SHP77 treated with DMSO at 0.1 percent for 48 hours (cell line): ENCODE measurements at regions not wholly inside any gene's neighbourhood (a gene's known extent, or its start where the extent isn't known, plus 50 kb on each side); places are given as distances from the start of the nearest gene placed in this dataset.
"Not testable (repeated sequence)": the region's sequence is repeated elsewhere in the genome, so short reads cannot be mapped to it uniquely, and the experiment has no call there.

Source experiments
- DNase-seq: peaks from one replicate; lab custom pipeline; 2025; lab: John Stamatoyannopoulos, UW

DNA sequence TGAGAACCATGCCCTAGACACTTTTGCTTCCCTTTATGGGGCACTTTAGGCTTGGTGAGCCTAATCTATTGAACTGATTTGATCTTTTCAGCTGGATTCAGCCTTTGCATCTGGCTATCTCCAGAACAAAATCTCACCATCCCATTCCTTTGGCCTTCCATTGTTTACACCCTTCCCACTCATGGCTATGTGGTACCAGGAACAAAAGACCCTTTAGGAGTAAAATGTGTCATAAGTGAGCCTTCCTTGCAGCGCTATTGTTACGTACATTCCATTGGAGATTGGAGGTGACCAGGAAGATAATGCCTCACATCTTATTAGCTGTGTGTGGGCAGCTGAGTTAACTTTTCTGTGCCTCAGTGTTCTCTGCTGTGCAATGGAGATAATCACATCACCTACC, 188.4 kb downstream of the SATB1 start:
- no peak for DNase-seq

DNA sequence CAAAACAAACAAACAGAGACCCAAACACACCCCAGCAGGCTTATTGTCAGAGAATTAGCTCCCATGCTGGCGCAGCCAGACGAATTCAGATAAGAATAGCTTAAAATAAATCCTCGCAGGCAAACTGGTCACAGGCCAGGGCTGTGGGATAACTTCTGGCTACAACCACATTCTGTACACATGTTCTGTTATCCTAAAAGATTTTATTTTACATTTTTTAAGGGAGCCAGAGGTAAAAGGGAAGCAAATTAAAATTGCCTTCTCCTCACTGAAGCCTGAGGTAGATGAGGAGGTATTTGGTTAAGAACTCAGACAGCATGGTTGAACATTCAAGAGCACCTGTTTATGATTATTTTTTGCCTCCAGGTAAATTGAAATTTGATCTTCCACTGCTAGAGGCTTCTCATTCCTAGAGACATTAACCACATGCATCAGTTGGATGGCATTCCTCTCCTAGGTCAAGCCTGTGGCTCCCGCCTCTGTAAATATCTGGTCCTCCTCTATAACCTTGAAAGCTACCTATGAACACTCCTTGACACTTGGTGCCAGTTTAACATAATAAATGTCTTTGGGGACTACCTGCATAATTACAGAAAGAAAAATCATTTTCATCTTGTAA, 190.3 kb downstream of the SATB1 start:
- no peak for DNase-seq

DNA sequence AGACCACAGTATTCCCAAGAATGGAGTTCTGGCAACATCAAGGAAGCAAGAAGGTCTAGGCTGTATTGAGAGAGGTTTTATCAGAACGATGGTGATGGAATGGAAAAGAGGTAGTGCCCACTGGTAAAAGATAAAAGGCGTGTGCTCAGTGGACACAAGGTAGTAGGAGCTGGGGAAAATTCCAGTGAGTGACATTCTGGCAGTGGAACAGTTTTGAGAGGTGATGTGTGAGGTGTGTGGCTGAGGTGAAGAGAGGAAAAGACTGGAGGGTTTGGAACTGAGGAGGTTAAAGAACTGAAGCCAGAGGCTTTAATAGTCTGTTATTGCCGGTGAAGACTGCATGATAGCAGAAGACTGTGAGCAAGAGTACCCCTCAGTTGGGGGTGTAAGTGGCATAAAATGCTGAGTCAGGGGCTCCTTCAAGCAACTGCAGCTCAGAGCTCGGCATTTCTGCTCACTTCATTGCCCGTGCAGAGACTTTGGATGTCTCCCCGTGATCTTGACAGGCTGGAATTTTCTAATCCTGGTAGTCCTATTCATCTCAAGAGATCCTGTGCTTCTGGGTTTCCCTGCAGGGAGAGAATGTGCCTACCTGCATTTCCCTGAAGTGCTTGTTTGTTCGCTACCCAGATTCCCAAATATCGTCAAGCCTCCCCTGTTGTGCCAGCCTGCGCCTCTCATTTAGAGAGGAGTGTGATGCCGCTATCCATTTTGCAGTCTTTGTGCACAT, 191.0 kb downstream of the SATB1 start:
- DNase-seq, result no peak

DNA sequence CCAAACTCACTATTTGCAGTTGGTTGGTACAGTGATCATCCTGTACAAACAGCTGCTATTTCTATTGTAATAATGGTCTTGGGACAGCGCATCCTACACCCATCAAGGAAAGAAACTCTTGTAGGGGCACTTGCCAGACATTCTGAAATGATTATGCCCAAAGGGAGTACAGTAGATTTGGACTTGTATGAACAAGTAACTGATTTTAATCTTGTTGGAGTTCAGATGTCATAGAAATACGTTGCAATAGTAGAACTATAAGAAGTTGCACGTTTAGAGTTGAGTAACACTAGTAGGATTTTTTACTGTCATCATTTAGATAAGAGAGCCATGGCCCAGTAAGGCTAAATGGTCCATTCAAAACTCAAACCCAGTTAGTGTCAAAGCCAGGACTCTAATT, 192.8 kb downstream of the SATB1 start:
- DNase-seq, result no peak

DNA sequence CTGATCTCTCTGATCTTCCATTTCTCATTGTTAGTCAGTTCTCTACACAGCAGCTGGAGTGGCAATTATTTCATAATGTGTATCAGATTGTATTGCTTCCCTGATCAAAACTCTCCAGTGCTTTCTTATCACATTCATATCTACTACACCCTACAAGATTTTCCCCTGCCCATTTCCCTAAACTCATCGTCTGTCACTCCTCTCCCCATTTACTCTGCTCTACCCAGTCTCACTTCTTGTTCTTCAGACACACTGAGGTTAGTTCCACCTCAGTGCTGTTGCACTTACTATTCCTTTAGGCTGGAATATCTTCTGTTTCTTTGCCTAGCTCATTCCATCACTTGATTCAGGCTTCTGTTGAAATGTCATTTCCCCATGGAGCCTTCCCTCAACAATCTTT, 197.1 kb downstream of the SATB1 start:
- no peak for DNase-seq

DNA sequence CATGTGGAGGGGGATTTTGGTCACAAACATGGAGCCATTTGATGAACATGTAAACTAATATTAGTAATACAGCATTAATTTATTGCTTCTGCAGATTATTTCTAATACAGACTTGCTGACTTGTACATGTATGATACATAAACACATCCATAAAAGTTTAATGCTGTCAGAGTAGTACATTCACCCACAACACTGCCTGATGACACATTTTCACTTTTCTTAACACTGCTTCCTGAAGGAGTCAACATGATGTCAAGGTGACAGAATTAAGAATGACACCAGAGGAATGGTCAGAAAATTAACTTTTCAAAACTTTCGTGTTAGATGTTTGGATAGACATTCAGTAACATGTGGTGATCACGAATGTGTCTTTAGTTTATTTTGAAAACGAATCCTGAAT, 199.4 kb downstream of the SATB1 start:
- DNase-seq, result no peak

DNA sequence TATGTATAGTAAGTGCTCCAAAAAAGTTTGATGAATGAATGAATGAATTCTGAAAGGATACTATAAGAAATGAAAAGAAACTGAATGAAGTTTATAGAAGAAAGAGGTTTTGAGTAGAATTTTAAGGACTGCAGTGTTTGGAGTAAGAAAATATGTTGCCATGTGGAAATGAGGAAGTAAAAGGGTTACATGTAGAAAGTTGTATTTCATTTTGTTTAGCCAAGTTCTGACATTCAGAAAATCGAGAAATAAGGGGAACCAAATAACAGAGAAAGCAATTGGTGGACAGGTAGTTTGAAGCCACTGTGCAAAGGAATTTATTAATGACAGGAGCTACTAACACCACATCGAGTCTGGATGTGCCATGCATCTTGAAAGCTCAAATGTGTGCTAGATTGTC, 200.7 kb downstream of the SATB1 start:
- DNase-seq, result no peak

DNA sequence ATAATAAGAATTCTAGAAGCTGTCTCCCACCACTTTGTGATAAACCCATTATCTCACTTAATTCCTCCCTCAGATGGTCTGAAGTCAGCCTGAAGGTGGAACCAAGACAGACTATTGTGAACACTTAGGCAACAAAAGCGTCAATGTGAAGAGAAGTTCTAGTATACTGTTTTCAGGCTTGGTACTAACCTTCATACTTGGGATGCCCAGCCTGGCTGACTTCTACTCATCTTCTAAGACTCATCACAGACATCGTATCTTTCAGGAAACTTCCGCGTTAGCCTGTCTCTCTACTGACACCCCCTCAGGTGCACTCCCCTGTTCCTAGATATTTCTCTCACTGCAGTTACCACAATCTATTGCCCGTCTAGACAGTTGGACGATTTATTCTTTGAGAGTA, 201.2 kb downstream of the SATB1 start:
- DNase-seq, result no peak

DNA sequence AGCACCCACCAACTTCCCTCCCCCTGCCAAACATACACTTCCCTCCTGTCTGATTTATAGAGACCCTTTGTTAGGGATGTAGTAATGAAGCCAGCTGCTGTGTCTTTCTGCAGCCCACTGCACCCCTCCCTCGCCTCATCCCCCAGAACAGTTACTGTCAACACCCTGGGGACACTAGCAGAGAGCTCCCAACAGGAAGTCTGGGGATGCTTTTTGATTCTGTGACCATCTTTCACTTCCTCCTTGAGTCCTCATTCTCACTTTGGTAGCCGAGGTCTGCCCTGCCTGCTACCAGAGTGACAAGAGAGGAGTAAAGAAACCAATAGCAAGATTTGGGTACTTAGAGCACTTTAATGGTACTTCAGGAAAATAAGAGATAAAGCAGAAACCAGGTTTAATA, 201.6 kb downstream of the SATB1 start:
- no peak for DNase-seq

DNA sequence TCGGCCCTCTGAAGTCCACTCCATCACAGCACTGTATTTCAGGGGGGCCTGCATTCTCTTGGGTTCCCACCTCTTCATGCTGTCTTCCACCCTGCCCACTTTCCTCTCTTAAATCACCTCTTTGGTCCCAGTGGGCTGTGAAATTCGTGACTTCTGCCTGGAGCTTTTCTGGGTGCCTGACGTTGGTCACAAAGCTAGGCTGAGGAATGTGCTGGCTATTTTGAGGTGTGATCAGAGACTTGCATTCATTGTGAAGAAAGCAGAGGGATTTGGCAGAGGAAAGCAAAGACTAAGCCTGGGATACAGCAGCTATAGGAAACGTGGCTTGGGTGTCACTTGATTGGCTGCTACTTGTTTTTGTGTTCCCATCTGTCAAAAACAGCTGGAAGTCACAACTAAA, 202.5 kb downstream of the SATB1 start:
- no peak for DNase-seq

DNA sequence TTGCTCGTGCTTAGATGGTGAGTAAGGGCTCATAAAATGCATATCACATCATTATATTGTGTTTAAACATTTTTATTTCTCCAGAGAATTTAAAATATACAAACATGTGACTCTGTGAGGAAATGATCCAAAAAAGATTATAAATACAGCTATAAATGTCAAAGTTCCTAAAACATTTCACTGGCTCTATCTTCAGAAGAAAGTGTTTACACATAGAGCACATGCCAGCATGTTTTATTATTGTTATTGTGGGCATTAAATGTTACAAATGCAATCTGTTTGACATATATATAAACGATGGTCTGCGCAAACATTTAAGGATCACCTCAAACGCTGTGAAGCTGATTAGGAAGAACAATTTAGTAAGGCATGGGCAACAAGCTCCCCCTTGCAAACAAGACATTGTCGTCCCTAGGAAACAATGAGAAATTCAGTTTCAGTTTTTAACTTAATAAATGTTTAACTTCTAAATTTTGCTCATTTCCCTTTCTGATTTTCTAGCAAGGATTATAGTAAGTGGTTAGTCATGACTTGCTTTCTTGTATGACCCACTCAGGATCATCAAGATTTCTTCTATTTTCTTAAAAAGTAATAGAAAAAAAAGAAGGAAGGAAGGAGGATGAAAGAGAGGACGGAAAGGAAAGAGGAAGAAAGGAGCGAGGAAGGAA, 207.5 kb downstream of the SATB1 start:
- DNase-seq, result no peak

DNA sequence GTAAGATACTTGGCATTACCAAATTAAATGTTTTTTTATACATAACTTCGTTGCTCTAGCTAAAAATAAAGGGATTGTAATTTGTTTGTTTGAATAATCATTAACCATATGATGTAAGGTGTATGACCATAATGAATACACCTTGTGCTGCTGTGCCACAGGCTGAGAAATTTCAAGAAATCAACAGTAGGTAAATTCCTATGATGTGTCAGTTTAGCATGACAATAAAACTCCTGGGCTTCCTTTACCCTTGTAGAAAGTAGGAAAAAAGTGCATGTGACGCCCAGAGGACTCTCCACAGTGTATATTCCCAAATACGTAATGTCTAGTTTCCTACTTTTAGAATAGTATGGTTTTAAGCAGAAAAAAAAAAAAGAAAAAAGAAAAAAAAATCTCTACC, 208.1 kb downstream of the SATB1 start:
- no peak for DNase-seq

DNA sequence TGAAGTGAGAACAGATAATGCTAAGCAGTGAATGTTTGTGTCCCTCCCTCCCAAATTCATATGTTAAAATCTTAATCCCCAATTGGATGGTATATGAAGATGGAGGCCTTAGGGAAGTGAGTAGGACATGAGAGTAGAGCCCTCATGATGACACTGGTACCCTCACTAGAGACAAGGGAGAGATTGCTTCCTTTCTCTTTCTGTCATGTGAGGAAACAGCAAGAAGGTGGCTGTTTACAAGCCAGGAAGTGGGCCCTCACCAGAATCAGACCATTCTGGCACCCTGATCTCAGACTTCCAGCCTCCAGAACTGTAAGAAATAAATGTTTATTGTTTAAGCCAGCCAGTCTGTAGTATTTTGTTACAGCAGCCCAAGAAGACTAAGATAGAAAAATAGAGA, 209.5 kb downstream of the SATB1 start:
- no peak for DNase-seq

DNA sequence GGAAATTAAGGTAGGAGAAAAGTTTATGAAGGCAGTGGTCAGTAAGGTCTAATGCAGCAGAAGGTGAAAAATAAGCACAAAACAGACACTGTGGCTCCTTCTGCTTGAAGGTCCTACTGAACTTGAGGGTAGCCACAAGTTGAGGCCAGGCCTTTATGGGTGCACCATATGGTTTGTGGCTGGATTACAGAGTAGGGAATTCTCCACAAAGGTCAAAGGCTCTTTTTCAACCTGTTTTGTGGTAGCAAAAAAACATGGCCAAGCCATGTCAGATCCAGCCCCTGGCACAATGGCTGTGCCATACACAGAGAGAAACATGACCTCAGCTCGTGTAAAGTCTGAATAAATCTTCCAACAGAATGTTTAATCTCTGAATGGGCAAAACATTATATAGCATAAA, 214.0 kb downstream of the SATB1 start:
- no peak for DNase-seq

DNA sequence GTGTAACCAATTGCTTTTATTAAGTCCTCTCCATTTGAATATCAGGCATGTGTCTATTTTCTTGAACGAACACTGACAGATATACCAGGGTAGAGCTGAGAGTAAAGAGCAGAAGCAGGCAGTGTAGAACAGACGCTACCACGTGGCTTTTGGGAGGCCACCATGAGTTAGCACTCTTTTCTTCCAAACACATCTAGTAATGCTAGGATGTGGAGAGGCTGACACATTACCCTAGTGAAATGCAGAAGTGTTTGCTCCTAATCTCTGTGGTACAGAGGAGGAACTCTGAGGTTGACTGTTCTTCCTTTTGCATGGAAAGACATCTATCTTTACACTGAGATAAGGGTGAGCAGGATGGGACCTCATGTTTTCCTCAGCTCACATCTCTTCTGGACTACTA, 216.3 kb downstream of the SATB1 start:
- no peak for DNase-seq

DNA sequence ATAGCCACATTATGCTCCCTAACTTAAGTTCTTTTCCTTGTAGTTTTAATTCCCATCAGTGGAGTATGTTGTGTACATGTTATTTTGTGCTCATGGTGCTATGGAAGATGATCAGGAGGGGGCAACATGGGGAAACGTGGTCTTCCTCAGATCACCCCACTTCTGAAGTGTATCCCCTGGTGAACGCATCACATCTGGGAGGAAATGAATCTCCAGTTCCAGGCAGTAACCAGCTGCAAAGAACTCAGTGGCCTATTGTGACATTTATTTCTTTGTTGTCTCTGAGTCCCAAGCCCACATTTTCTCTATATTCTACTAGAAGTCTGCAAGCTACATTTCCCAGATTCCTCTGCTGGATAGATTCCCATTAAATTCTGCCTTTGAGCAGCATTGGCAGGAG, 217.0 kb downstream of the SATB1 start:
- DNase-seq, result no peak

DNA sequence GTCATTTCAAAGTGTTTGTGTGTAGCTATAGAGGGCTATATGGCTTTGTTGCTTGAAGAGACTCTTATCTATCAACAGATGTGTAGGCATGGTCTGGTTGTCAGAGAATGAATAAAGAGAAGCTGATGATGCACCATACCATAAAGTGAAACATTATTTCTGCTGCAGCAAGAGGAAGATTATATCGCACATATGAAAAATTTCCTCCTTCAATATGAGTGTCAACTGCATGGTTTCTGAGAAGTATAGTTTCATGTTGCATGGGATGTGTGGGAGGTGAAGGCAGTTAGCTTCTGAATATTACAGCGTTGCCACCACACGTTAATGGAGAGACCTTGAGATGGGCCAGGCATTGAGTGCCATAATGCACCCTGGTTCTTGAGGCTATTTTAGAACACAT, 217.9 kb downstream of the SATB1 start:
- DNase-seq, result no peak

DNA sequence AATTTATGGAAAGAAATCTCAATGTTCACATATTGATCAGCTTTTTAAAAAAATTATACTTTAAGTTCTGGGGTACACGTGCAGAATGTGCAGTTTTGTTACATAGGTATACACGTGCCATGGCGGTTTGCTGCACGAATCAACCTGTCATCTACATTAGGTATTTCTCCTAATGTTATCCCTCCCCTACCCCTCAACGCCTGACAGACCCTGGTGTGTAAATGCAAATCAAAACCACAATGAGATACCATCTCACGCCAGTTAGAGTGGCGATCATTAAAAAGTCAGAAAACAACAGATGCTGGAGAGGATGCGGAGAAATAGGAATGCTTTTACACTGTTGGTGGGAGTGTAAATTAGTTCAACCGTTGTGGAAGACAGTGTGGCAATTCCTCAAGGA, 219.4 kb downstream of the SATB1 start:
- not testable (repeated sequence) for DNase-seq

DNA sequence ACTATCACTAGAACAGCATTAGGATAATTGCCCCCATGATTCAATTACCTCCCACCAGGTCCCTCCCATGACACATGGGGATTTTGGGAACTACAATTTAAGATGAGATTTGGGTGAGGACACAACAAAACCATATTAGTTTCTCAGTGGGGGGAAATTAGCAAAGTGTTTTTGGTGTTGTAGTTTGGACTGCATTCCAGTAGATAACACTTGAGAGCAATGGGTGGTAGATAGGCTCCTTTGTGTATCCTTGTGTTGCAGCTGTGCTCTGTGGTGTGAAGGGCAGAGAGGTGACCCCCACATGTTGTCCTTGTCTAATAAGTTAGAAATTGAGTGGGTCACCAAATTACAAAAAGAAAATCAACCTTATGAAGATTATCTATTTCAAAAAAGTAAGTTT, 223.8 kb downstream of the SATB1 start:
- no peak for DNase-seq

DNA sequence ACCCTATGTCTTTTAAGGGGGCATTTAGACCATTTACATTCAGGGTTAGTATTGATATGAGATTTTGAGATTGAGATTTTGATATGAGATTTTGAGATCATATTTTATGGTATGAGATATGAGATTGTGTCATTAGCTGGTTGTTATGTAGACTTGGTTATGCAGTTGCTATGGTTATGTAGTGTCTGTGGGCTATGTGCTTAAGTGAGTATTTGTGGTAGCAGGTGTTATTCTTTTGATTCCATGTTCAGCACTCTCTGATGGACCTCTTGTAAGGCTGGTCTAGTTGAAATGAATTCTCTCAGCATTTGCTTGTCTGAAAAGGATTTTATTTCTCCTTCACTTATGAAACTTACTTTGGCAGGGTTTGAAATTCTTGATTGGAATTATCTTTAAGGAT, 225.4 kb downstream of the SATB1 start:
- DNase-seq, result no peak

DNA sequence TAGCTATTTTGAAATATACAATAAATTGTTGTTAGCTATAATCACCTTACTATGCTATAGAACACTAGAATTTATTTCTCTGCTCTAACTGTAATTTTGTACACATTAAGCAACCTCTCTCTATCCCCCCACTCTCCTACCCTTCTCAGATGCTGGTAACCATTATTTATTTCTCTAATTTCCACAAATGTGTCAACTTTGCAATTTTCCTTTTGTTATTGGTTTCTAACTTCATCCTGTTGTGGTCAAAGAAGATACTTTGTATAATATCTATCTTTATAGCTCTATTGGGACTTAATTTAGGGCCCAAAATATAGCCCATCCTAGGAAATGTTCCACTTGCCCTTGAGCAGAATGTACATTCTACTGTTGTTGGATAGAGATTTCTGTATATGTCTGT, 229.3 kb downstream of the SATB1 start:
- DNase-seq, result no peak

DNA sequence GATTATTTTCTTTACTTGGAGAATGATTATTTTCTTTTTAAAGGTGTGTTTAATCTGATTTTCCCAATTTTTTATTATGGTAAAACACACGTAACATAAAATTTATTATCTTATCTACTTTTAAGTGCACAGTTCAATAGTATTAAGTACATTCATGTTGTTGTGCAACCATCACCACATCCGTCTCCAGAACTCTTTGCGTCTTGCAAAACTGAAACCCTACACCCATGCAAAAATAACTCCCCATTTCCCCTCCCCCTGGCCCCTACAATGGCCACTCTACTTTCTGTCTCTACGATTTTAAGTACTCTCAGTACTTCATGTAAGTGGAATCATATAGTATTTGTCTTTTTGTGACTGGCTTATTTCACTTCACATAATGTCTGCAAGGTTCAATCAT, 230.7 kb downstream of the SATB1 start:
- no peak for DNase-seq

DNA sequence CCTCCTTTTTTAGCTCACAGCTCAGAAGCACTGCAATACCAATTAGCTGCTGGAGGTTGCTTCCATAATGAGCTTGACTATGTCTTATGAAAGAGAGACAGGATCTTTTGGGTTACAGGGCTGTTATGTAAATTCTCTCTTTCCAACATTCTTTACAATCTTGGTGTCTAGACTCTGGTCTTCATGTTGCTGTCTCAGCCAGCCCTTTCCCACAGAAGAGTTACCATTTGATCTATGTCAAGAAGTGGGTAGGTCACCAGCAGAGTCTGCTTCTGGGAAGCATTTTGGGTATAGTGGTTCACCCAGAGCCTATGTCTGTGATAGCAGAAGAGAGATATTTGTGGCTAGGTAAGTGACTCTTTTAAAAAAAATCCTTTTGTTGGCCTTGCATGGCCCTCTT, 234.5 kb downstream of the SATB1 start:
- no peak for DNase-seq
